ENCODE measurements at regions not wholly inside any gene's neighbourhood (a gene's known extent, or its start where the extent isn't known, plus 50 kb on each side); places are given as distances from the start of the nearest gene placed in this dataset.
A peak's percentile ranks its signal among the peaks of the same experiment; 100 is the strongest.

GRCh38 chr1:239998312-239998649, 93.4 kb upstream of the FMN2 start:
- no peak overlapping the region for H3K27ac Mint-ChIP-seq

GRCh38 chr1:239999170-239999569, 92.5 kb upstream of the FMN2 start:
- Histone ChIP-seq H3K4me1 (no peaks in the 10 kb centered on the region), H2AFZ (replicated peaks) (no peak overlapping the region), H3K9me3 (ENCODE audit: low read depth) (no peaks in the 10 kb centered on the region), H3K27me3 (peaks cover 35% of the 10 kb centered on the region), H3K79me2 (ENCODE audit: low read depth) (no peaks in the 10 kb centered on the region), H3K27ac (no peak overlapping the region), H3K4me3 (no peak overlapping the region), H3F3A (ENCODE audit: low read depth) (peaks cover 8% of the 10 kb centered on the region), H4K20me1 (ENCODE audit: low read depth) (no peaks in the 10 kb centered on the region), H3K9ac (no peak overlapping the region), H3K4me2 (no peak overlapping the region), H3K36me3 (no peaks in the 10 kb centered on the region)
- DNase-seq (ENCODE audit: low spot score) = no peak
- Mint-ChIP-seq H3K4me3 (no peak overlapping the region), H3K27ac (no peak overlapping the region), H3K9me3 (peaks cover 5% of the 10 kb centered on the region), H3K27me3 (ENCODE audit: insufficient read depth, low read depth) (peaks cover 19% of the 10 kb centered on the region), H3K36me3 (no peaks in the 10 kb centered on the region), H3K4me1 (peaks cover 15% of the 10 kb centered on the region)
- TF ChIP-seq EZH2 (IDR thresholded peaks at IDR 0.05) (no peak), EZH2phosphoT487 (IDR thresholded peaks at IDR 0.05) (no peak), CTCF (IDR thresholded peaks at IDR 0.05) (no peak)

More at GRCh38 chr1:239998312-239998649, 93.4 kb upstream of the FMN2 start:
- peak overlapping the region; percentile 78 for H3K4me3 Mint-ChIP-seq
- no peaks in the 10 kb centered on the region for H3K4me1 ChIP-seq
- H3K4me3 ChIP-seq = peak overlapping the region; percentile 66
- H3K27me3 ChIP-seq = peaks cover 35% of the 10 kb centered on the region
- DNase-seq (ENCODE audit: low spot score) = no peak
- no peaks in the 10 kb centered on the region for H3K9me3 ChIP-seq (ENCODE audit: low read depth)
- H3K4me1 Mint-ChIP-seq = peaks cover 15% of the 10 kb centered on the region
- peaks cover 8% of the 10 kb centered on the region for H3F3A ChIP-seq (ENCODE audit: low read depth)
- H3K4me2 ChIP-seq = peak overlapping the region; percentile 83
- H3K9me3 Mint-ChIP-seq = peaks cover 2% of the 10 kb centered on the region
- peak overlapping the region; percentile 88 for H2AFZ ChIP-seq (replicated peaks)
- no peaks in the 10 kb centered on the region for H3K79me2 ChIP-seq (ENCODE audit: low read depth)
- no peak for TF ChIP-seq EZH2phosphoT487 (IDR thresholded peaks at IDR 0.05)
- H3K9ac ChIP-seq = no peak overlapping the region
- H3K36me3 ChIP-seq = no peaks in the 10 kb centered on the region
- H3K27ac ChIP-seq = no peak overlapping the region
- H3K36me3 Mint-ChIP-seq = no peaks in the 10 kb centered on the region
- peaks cover 19% of the 10 kb centered on the region for H3K27me3 Mint-ChIP-seq (ENCODE audit: insufficient read depth, low read depth)
- no peaks in the 10 kb centered on the region for H4K20me1 ChIP-seq (ENCODE audit: low read depth)

GRCh38 chr1:240000634-240001033, 91.0 kb upstream of the FMN2 start:
- H3K79me2 ChIP-seq (ENCODE audit: low read depth) = no peaks in the 10 kb centered on the region
- Mint-ChIP-seq H3K4me3 (no peak overlapping the region), H3K27ac (no peak overlapping the region), H3K27me3 (ENCODE audit: insufficient read depth, low read depth) (peaks cover 19% of the 10 kb centered on the region), H3K9me3 (peaks cover 7% of the 10 kb centered on the region), H3K4me1 (peaks cover 11% of the 10 kb centered on the region), H3K36me3 (peaks cover 1% of the 10 kb centered on the region)
- no peak overlapping the region for H3K4me2 ChIP-seq
- H3K4me1 ChIP-seq = no peaks in the 10 kb centered on the region
- no peak overlapping the region for H3K9ac ChIP-seq
- no peak overlapping the region for H2AFZ ChIP-seq (replicated peaks)
- no peak for TF ChIP-seq EZH2 (IDR thresholded peaks at IDR 0.05)
- TF ChIP-seq CTCF (IDR thresholded peaks at IDR 0.05) = no peak
- H3K9me3 ChIP-seq (ENCODE audit: low read depth) = no peaks in the 10 kb centered on the region
- no peaks in the 10 kb centered on the region for H4K20me1 ChIP-seq (ENCODE audit: low read depth)
- peaks cover 35% of the 10 kb centered on the region for H3K27me3 ChIP-seq
- H3F3A ChIP-seq (ENCODE audit: low read depth) = peaks cover 8% of the 10 kb centered on the region
- DNase-seq (ENCODE audit: low spot score) = no peak
- no peak overlapping the region for H3K4me3 ChIP-seq
- H3K36me3 ChIP-seq = no peaks in the 10 kb centered on the region
- no peak overlapping the region for H3K27ac ChIP-seq

- Mint-ChIP-seq H3K4me1 (peaks cover 9% of the 10 kb centered on the region), H3K27ac (no peak overlapping the region), H3K36me3 (peaks cover 1% of the 10 kb centered on the region), H3K4me3 (no peak overlapping the region), H3K27me3 (ENCODE audit: insufficient read depth, low read depth) (peaks cover 19% of the 10 kb centered on the region), H3K9me3 (peaks cover 7% of the 10 kb centered on the region)
- Histone ChIP-seq H3F3A (ENCODE audit: low read depth) (peaks cover 7% of the 10 kb centered on the region), H3K27me3 (peaks cover 32% of the 10 kb centered on the region), H3K9me3 (ENCODE audit: low read depth) (no peaks in the 10 kb centered on the region), H3K4me2 (no peak overlapping the region), H2AFZ (replicated peaks) (no peak overlapping the region), H3K4me3 (no peak overlapping the region), H3K79me2 (ENCODE audit: low read depth) (no peaks in the 10 kb centered on the region), H3K4me1 (no peaks in the 10 kb centered on the region), H3K36me3 (no peaks in the 10 kb centered on the region), H3K27ac (no peak overlapping the region), H3K9ac (no peak overlapping the region), H4K20me1 (ENCODE audit: low read depth) (no peaks in the 10 kb centered on the region)
- DNase-seq (ENCODE audit: low spot score) = no peak
- no peak for TF ChIP-seq EZH2 (IDR thresholded peaks at IDR 0.05)
- TF ChIP-seq EZH2phosphoT487 (IDR thresholded peaks at IDR 0.05) = no peak
These were observed 90.4 kb upstream of the FMN2 start for GRCh38 chr1:240001177-240001740.
